Transverse colon (tissue), 3 donors: ENCODE measurements at regions not wholly inside any gene's neighbourhood (a gene's known extent, or its start where the extent isn't known, plus 50 kb on each side); places are given as distances from the start of the nearest gene placed in this dataset.

ENCODE experiments used
- POLR2A ChIP-seq: fragments of 450-650 bp; IDR thresholded peaks from one replicate; pipeline ENCODE4 v1.6.1; 2016; ENCODE audit warnings: antibody characterized with exemption, mild to moderate bottlenecking, moderate library complexity
- TF ChIP-seq, protein P1 (sequence below), 5 experiments: fragments of 200-600 bp in 3 of 5; fragments of 450-650 bp in 2 of 5; sonication (generic) in 3 of 5; IDR thresholded peaks; 1 replicate in 2 of 5; 2 replicates in 3 of 5; pipeline ENCODE4 v1.5.1; 2016 to 2017; ENCODE audit warnings: antibody characterized with exemption in 5 of 5, inconsistent platforms in 3 of 5, mild to moderate bottlenecking in 2 of 5, moderate library complexity in 1 of 5

- TF ChIP-seq, protein P1, sequence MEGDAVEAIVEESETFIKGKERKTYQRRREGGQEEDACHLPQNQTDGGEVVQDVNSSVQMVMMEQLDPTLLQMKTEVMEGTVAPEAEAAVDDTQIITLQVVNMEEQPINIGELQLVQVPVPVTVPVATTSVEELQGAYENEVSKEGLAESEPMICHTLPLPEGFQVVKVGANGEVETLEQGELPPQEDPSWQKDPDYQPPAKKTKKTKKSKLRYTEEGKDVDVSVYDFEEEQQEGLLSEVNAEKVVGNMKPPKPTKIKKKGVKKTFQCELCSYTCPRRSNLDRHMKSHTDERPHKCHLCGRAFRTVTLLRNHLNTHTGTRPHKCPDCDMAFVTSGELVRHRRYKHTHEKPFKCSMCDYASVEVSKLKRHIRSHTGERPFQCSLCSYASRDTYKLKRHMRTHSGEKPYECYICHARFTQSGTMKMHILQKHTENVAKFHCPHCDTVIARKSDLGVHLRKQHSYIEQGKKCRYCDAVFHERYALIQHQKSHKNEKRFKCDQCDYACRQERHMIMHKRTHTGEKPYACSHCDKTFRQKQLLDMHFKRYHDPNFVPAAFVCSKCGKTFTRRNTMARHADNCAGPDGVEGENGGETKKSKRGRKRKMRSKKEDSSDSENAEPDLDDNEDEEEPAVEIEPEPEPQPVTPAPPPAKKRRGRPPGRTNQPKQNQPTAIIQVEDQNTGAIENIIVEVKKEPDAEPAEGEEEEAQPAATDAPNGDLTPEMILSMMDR (IDR thresholded peaks at IDR 0.05), result no peak
- no peak for TF ChIP-seq POLR2A
Observed at GRCh38 chr7:10655031-10655430, 318.6 kb upstream of the PHF14 start.
